H1 (cell line): ENCODE measurements at regions not wholly inside any gene's neighbourhood (a gene's known extent, or its start where the extent isn't known, plus 50 kb on each side); places are given as distances from the start of the nearest gene placed in this dataset.

Source experiments
- CTCF ChIA-PET: fragments of 300-600 bp; sonication (Branson Sonifier 250); formaldehyde crosslinking; loops from one replicate; lab custom pipeline; 2021; ENCODE audit not compliant: partially characterized antibody; lab: Charles Lee
- POLR2A ChIA-PET: fragments of 300-600 bp; sonication (Branson Sonifier 250); formaldehyde crosslinking; loops from one replicate; lab custom pipeline; 2021; ENCODE audit warnings: inconsistent platforms; ENCODE audit not compliant: partially characterized antibody; lab: Charles Lee
- DNase-seq, 2 experiments: peaks; one replicate each; pipeline versions ENCODE4 v3.0.0 to v3.0.0-alpha.2; 2010 to 2022; ENCODE audit warnings: low spot score in 2 of 2, low read depth in 1 of 2, mixed read lengths in 1 of 2
- FAIRE-seq: peaks from 2 replicates; lab custom pipeline; 2011; peaks lifted over from hg19 to GRCh38; lab: Jason Lieb, UNC
- H2AFZ ChIP-seq: 2 replicates; pipeline ENCODE4 v1.8.1; 2012; ENCODE audit warnings: low read length, inconsistent platforms
- H2AK5ac ChIP-seq: 2 replicates; pipeline ENCODE4 v1.6.1; 2013; ENCODE audit warnings: low read depth, low read length
- H2BK120ac ChIP-seq: replicated peaks from 2 replicates; pipeline ENCODE3; 2013; ENCODE audit warnings: low read depth, low read length, inconsistent platforms
- H2BK12ac ChIP-seq: 2 replicates; pipeline ENCODE4 v1.6.1; 2013; ENCODE audit warnings: low read depth, low read length
- H2BK15ac ChIP-seq: 2 replicates; pipeline ENCODE4 v1.6.1; 2013; ENCODE audit warnings: low read length
- H2BK20ac ChIP-seq: 2 replicates; pipeline ENCODE4 v1.6.1; 2013; ENCODE audit warnings: low read length
- H2BK5ac ChIP-seq: 2 replicates; pipeline ENCODE4 v1.6.1; 2013; ENCODE audit warnings: low read depth, low read length
- H3K14ac ChIP-seq: 2 replicates; pipeline ENCODE4 v1.6.1; 2013; ENCODE audit warnings: inconsistent platforms; ENCODE audit not compliant: insufficient read length
- H3K18ac ChIP-seq: 2 replicates; pipeline ENCODE4 v1.6.1; 2013; ENCODE audit warnings: low read length; ENCODE audit errors: extremely low read depth
- H3K23ac ChIP-seq: 2 replicates; pipeline ENCODE4 v1.6.1; 2013; ENCODE audit warnings: inconsistent platforms; ENCODE audit not compliant: insufficient read length
- H3K23me2 ChIP-seq: 2 replicates; pipeline ENCODE4 v1.6.1; 2013; ENCODE audit warnings: low read depth, low read length
- H3K27ac ChIP-seq: 2 replicates; pipeline ENCODE4 v1.6.1; 2011; ENCODE audit warnings: low read depth, low read length, inconsistent platforms
- H3K27me3 ChIP-seq, 4 experiments: replicated peaks in 1 of 4; 1 replicate in 1 of 4; 2 replicates in 3 of 4; pipeline versions ENCODE4 v1.6.1 to v1.8.1; 2011 to 2013; ENCODE audit warnings: low read length in 3 of 4, mild to moderate bottlenecking in 3 of 4, inconsistent platforms in 2 of 4, mixed read lengths in 2 of 4, moderate library complexity in 1 of 4; ENCODE audit not compliant: control insufficient read depth in 3 of 4, insufficient read depth in 3 of 4; ENCODE audit errors: extremely low read depth in 1 of 4
- H3K36me3 ChIP-seq, 4 experiments: 2 replicates each; pipeline versions ENCODE4 v1.6.1 to v1.8.1; 2011 to 2013; ENCODE audit warnings: mild to moderate bottlenecking in 4 of 4, low read length in 3 of 4, moderate library complexity in 2 of 4, control low read depth in 1 of 4, inconsistent platforms in 1 of 4; ENCODE audit not compliant: insufficient read depth in 4 of 4, control insufficient read depth in 2 of 4
- H3K4ac ChIP-seq: replicated peaks from 2 replicates; pipeline ENCODE3; 2013; ENCODE audit warnings: low read length, low read depth, mixed read lengths, inconsistent platforms; ENCODE audit not compliant: insufficient read length
- H3K4me1 ChIP-seq, 4 experiments: replicated peaks in 1 of 4; 1 replicate in 1 of 4; 2 replicates in 3 of 4; pipeline versions ENCODE4 v1.6.1 to v1.8.1; 2011 to 2013; ENCODE audit warnings: low read length in 3 of 4, inconsistent platforms in 2 of 4, mixed read lengths in 1 of 4; ENCODE audit not compliant: insufficient read depth in 4 of 4, control insufficient read depth in 3 of 4
- H3K4me2 ChIP-seq, 2 experiments: 2 replicates each; pipeline versions ENCODE4 v1.6.1 to v1.8.1; 2011 to 2013; ENCODE audit warnings: low read depth in 2 of 2, low read length in 2 of 2, control low read depth in 1 of 2, inconsistent platforms in 1 of 2, mild to moderate bottlenecking in 1 of 2; ENCODE audit not compliant: insufficient read depth in 1 of 2
- H3K4me3 ChIP-seq, 4 experiments: fragments of 200-600, 300-600 bp in 1 of 4; sonication (generic), shearing (Covaris generic), sonication (Bioruptor Twin) in 1 of 4; 2 replicates each; pipeline versions ENCODE4 v1.5.1 to v1.8.1; 2011 to 2016; ENCODE audit warnings: low read length in 4 of 4, low read depth in 3 of 4, control low read depth in 2 of 4, inconsistent platforms in 2 of 4, mild to moderate bottlenecking in 2 of 4, mixed read lengths in 1 of 4, moderate library complexity in 1 of 4; ENCODE audit not compliant: insufficient read depth in 2 of 4; ENCODE audit errors: extremely low read depth in 1 of 4
- H3K56ac ChIP-seq: replicated peaks from 2 replicates; pipeline ENCODE3; 2013; ENCODE audit warnings: low read depth, mild to moderate bottlenecking, mixed read lengths, low read length, inconsistent platforms; ENCODE audit not compliant: insufficient read length
- H3K79me1 ChIP-seq: 2 replicates; pipeline ENCODE4 v1.6.1; 2013; ENCODE audit warnings: low read depth, low read length, control low read depth
- H3K79me2 ChIP-seq, 2 experiments: 2 replicates each; pipeline versions ENCODE4 v1.6.1 to v1.8.1; 2012 to 2013; ENCODE audit warnings: low read length in 2 of 2, mild to moderate bottlenecking in 2 of 2, inconsistent platforms in 1 of 2; ENCODE audit not compliant: insufficient read depth in 2 of 2, control insufficient read depth in 1 of 2
- H3K9ac ChIP-seq, 4 experiments: replicated peaks in 1 of 4; 1 replicate in 1 of 4; 2 replicates in 3 of 4; pipeline versions ENCODE4 v1.6.1 to v1.8.1; 2011 to 2013; ENCODE audit warnings: low read depth in 3 of 4, low read length in 3 of 4, control low read depth in 2 of 4, mild to moderate bottlenecking in 2 of 4, moderate library complexity in 2 of 4, inconsistent platforms in 1 of 4; ENCODE audit errors: extremely low read depth in 1 of 4
- H3K9me3 ChIP-seq, 2 experiments: 2 replicates each; pipeline versions ENCODE4 v1.6.1 to v1.8.1; 2012 to 2013; ENCODE audit warnings: mild to moderate bottlenecking in 2 of 2, moderate library complexity in 2 of 2, control low read depth in 1 of 2, inconsistent platforms in 1 of 2, low read depth in 1 of 2, low read length in 1 of 2, mixed read lengths in 1 of 2; ENCODE audit not compliant: insufficient read depth in 2 of 2
- H4K20me1 ChIP-seq, 2 experiments: replicated peaks in 1 of 2; 2 replicates each; pipeline versions ENCODE3 to v1.8.1; 2011 to 2013; ENCODE audit warnings: inconsistent platforms in 2 of 2, low read length in 2 of 2, mild to moderate bottlenecking in 1 of 2; ENCODE audit not compliant: insufficient read depth in 2 of 2, control insufficient read depth in 1 of 2
- H4K5ac ChIP-seq: 2 replicates; pipeline ENCODE4 v1.6.1; 2013; ENCODE audit warnings: low read length, low read depth, mixed read lengths, inconsistent platforms; ENCODE audit not compliant: insufficient read length
- H4K8ac ChIP-seq: 2 replicates; pipeline ENCODE4 v1.8.0; 2013; ENCODE audit warnings: mild to moderate bottlenecking, moderate library complexity, low read length, inconsistent platforms; ENCODE audit not compliant: insufficient read depth; ENCODE audit errors: extremely low read depth
- H4K91ac ChIP-seq: replicated peaks from 2 replicates; pipeline ENCODE3; 2013; ENCODE audit warnings: low read length, mixed read lengths, inconsistent platforms; ENCODE audit not compliant: insufficient read length
- BCL11A ChIP-seq, 2 experiments: IDR thresholded peaks; one replicate each; pipeline ENCODE4 v1.6.1; 2011; ENCODE audit warnings: low read depth in 2 of 2, low read length in 2 of 2, mild to moderate bottlenecking in 2 of 2
- CBX8 ChIP-seq: fragments of 300-800, 300-1000 bp; sonication (generic); IDR thresholded peaks from 2 replicates; pipeline ENCODE4 v1.7.1; 2016; ENCODE audit warnings: low read depth, low read length, borderline replicate concordance
- CTBP2 ChIP-seq: IDR thresholded peaks from 2 replicates; pipeline ENCODE4 v1.7.0; 2011; ENCODE audit warnings: borderline replicate concordance, mild to moderate bottlenecking, moderate library complexity, mixed read lengths, low read length; ENCODE audit not compliant: insufficient read depth, insufficient read length
- GTF2F1 ChIP-seq: IDR thresholded peaks from 2 replicates; pipeline ENCODE4 v1.6.1; 2012; ENCODE audit warnings: low read depth, low read length, improper control_type of control experiment, borderline replicate concordance
- JUN ChIP-seq: IDR thresholded peaks from 2 replicates; pipeline ENCODE4 v1.6.1; 2011; ENCODE audit warnings: low read depth, mild to moderate bottlenecking, improper control_type of control experiment, low read length
- MAFK ChIP-seq: IDR thresholded peaks from 2 replicates; pipeline ENCODE4 v1.6.1; 2012; ENCODE audit warnings: low read depth, mild to moderate bottlenecking, improper control_type of control experiment, low read length
- RNF2 ChIP-seq: fragments of 200-900, 300-1000 bp; sonication (generic); IDR thresholded peaks from 2 replicates; pipeline ENCODE4 v1.7.1; 2016; ENCODE audit warnings: borderline replicate concordance, low read depth, mild to moderate bottlenecking, antibody characterized with exemption, low read length; ENCODE audit not compliant: poor library complexity, severe bottlenecking; ENCODE audit errors: missing control alignments
- SIN3A ChIP-seq, 2 experiments: IDR thresholded peaks in 1 of 2; conservative IDR thresholded peaks in 1 of 2; 2 replicates each; pipeline ENCODE4 v1.6.1; 2011 to 2012; ENCODE audit warnings: low read length in 2 of 2, improper control_type of control experiment in 1 of 2, low read depth in 1 of 2, mild to moderate bottlenecking in 1 of 2
- SP1 ChIP-seq: IDR thresholded peaks from 2 replicates; pipeline ENCODE4 v1.6.1; 2011; ENCODE audit warnings: low read depth, low read length
- TCF12 ChIP-seq: IDR thresholded peaks from 2 replicates; pipeline ENCODE4 v1.6.1; 2011; ENCODE audit warnings: low read depth, mild to moderate bottlenecking, low read length
- WGBS, 2 experiments: shearing (Covaris generic) in 1 of 2; methylation state at CpG; one replicate each; pipeline versions ENCODE4 v1.1.6 to v1.1.7; 2013 to 2015; ENCODE audit warnings: low lambda C conversion rate in 2 of 2, mixed read lengths in 2 of 2, inconsistent platforms in 1 of 2, low coverage in 1 of 2, missing lambda C conversion rate in 1 of 2; ENCODE audit not compliant: insufficient replicate concordance in 2 of 2, insufficient coverage in 1 of 2, insufficient read length in 1 of 2; ENCODE audit errors: extremely low coverage in 1 of 2, missing lambda C conversion rate in 1 of 2; 5-methylcytosine and 5-hydroxymethylcytosine counted together
- TF ChIP-seq, protein P1 (sequence below): IDR thresholded peaks from 2 replicates; pipeline ENCODE4 v1.6.1; 2012; ENCODE audit warnings: inconsistent platforms

DNA sequence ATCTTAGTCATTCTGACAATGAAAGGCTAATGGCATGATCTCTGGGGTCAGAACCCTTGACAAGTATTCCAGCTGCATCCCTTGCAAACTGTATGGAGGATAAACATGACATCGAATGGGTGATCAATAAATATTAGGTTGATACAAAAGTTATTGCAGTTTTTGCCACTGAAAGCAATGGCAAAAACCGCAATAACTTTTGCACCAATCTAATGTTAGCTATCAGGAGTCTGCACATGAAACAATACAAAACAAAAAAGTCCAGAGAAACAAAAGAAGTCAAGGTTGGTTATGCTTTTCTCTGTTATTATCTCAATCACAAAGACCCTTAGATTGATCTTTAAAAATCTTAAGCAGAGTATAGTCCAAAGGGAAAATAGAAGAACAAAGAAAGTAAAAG, 292.7 kb downstream of the DUSP10 start:
- H4K91ac ChIP-seq, result no peak overlapping the region
- no peak overlapping the region for H2BK120ac ChIP-seq
- no peaks in the 10 kb centered on the region for H3K79me2 ChIP-seq
- no peaks in the 10 kb centered on the region for H3K23me2 ChIP-seq
- 88% methylated on average over 2 of the region's 2 CpGs; no CpG with 5 or more reads in 1 of the 2 experiments for WGBS, 2 experiments
- H3K4me1 ChIP-seq, result no peaks in the 10 kb centered on the region
- H3K4me2 ChIP-seq, result no peak overlapping the region
- DNase-seq (no peak), FAIRE-seq (no peak)
- CTCF ChIA-PET, result interaction anchor here (0.9 to 2.5 kb wide), 6 partner anchors 9 to 718 kb away, joined by 3 to 12 read pairs (median 3); no protein-coding TSS in a partner anchor
- no peak overlapping the region for H3K18ac ChIP-seq
- no peak overlapping the region for H2BK20ac ChIP-seq
- no peak overlapping the region for H2BK12ac ChIP-seq
- no peak overlapping the region for H2BK15ac ChIP-seq
- no peaks in the 10 kb centered on the region for H3K9me3 ChIP-seq
- no peak overlapping the region for H3K4ac ChIP-seq
- H3K56ac ChIP-seq, result no peak overlapping the region
- H3K23ac ChIP-seq, result no peak overlapping the region
- no peaks in the 10 kb centered on the region for H4K20me1 ChIP-seq
- no peak overlapping the region for H4K5ac ChIP-seq
- no peak overlapping the region for H2BK5ac ChIP-seq
- no peak overlapping the region for H3K27ac ChIP-seq
- H3K27me3 ChIP-seq, result no peaks in the 10 kb centered on the region
- POLR2A ChIA-PET, result no interaction called here
- H3K14ac ChIP-seq, result no peak overlapping the region
- no peak overlapping the region for H4K8ac ChIP-seq
- H3K79me1 ChIP-seq, result no peaks in the 10 kb centered on the region
- no peak overlapping the region for H2AK5ac ChIP-seq
- no peak overlapping the region for H3K9ac ChIP-seq
- no peak overlapping the region for H2AFZ ChIP-seq
- H3K4me3 ChIP-seq, result no peak overlapping the region
- H3K36me3 ChIP-seq, result no peaks in the 10 kb centered on the region
- no peak for TF ChIP-seq MAFK
- TF ChIP-seq TCF12, result no peak
- no peak for TF ChIP-seq SP1
- no peak for TF ChIP-seq CBX8
- no peak for TF ChIP-seq BCL11A (IDR thresholded peaks at IDR 0.05; ENCODE audit: low read depth in 2 of 2, low read length in 2 of 2)
- no peak for TF ChIP-seq RNF2
- no peak for TF ChIP-seq JUN
- TF ChIP-seq CTBP2, result no peak
- no peak for TF ChIP-seq SIN3A (conservative IDR thresholded peaks at IDR 0.05 in 1 of 2, IDR thresholded peaks at IDR 0.05 in 1 of 2; ENCODE audit: low read depth in 1 of 2, low read length in 2 of 2)
- TF ChIP-seq, protein P1, sequence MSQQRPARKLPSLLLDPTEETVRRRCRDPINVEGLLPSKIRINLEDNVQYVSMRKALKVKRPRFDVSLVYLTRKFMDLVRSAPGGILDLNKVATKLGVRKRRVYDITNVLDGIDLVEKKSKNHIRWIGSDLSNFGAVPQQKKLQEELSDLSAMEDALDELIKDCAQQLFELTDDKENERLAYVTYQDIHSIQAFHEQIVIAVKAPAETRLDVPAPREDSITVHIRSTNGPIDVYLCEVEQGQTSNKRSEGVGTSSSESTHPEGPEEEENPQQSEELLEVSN, result no peak
- TF ChIP-seq GTF2F1, result no peak
